Neuron (in vitro differentiated cells): ENCODE measurements at regions not wholly inside any gene's neighbourhood (a gene's known extent, or its start where the extent isn't known, plus 50 kb on each side); places are given as distances from the start of the nearest gene placed in this dataset.
"Not testable (repeated sequence)": the region's sequence is repeated elsewhere in the genome, so short reads cannot be mapped to it uniquely, and the experiment has no call there.

Experiments
- H2AFZ ChIP-seq: one replicate; pipeline ENCODE4 v1.6.1; 2013; ENCODE audit warnings: low read depth, mild to moderate bottlenecking, inconsistent platforms, low read length, moderate library complexity
- H3K27me3 ChIP-seq: one replicate; pipeline ENCODE4 v1.6.1; 2013; ENCODE audit warnings: low read length; ENCODE audit not compliant: insufficient read depth
- H3K36me3 ChIP-seq: one replicate; pipeline ENCODE4 v1.6.1; 2013; ENCODE audit warnings: low read length; ENCODE audit not compliant: insufficient read depth
- H3K4me1 ChIP-seq: one replicate; pipeline ENCODE4 v1.6.1; 2013; ENCODE audit warnings: low read length; ENCODE audit not compliant: insufficient read depth
- H3K4me3 ChIP-seq: 2 replicates; pipeline ENCODE4 v1.5.1; 2013; ENCODE audit warnings: mild to moderate bottlenecking, low read length, moderate library complexity
- H3K9me3 ChIP-seq: one replicate; pipeline ENCODE4 v1.6.1; 2013; ENCODE audit warnings: low read length

- Histone ChIP-seq H3K4me1 (peaks cover 8% of the 10 kb centered on the region), H2AFZ (peak overlapping the region; percentile 72), H3K9me3 (no peaks in the 10 kb centered on the region), H3K4me3 (no peak overlapping the region), H3K27me3 (no peaks in the 10 kb centered on the region), H3K36me3 (no peaks in the 10 kb centered on the region)
Observed at GRCh38 chr2:37766106-37766505, 94.7 kb upstream of the CDC42EP3 start.

DNA sequence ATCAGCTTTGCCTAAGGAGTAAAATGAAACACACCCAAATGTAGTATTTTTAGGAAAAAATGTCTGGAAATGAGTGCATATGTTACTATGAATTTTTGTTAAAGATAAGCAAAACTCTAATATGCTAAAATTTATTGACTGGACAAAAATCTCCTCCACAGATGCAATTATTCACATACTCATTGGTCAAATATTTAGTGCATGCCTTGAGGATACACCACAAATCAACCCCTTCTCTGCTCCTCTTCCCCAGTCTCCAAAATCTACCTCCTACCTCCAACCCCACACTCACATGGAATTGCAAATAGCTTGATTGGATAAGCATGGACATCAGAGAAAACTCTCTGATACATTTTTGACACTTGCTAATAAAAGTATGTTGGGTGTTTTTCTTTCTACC, 95.6 kb upstream of the CDC42EP3 start:
- Histone ChIP-seq H3K27me3 (no peaks in the 10 kb centered on the region), H3K9me3 (no peaks in the 10 kb centered on the region), H3K36me3 (no peaks in the 10 kb centered on the region), H3K4me1 (peaks cover 8% of the 10 kb centered on the region), H2AFZ (no peak overlapping the region), H3K4me3 (no peak overlapping the region)

DNA sequence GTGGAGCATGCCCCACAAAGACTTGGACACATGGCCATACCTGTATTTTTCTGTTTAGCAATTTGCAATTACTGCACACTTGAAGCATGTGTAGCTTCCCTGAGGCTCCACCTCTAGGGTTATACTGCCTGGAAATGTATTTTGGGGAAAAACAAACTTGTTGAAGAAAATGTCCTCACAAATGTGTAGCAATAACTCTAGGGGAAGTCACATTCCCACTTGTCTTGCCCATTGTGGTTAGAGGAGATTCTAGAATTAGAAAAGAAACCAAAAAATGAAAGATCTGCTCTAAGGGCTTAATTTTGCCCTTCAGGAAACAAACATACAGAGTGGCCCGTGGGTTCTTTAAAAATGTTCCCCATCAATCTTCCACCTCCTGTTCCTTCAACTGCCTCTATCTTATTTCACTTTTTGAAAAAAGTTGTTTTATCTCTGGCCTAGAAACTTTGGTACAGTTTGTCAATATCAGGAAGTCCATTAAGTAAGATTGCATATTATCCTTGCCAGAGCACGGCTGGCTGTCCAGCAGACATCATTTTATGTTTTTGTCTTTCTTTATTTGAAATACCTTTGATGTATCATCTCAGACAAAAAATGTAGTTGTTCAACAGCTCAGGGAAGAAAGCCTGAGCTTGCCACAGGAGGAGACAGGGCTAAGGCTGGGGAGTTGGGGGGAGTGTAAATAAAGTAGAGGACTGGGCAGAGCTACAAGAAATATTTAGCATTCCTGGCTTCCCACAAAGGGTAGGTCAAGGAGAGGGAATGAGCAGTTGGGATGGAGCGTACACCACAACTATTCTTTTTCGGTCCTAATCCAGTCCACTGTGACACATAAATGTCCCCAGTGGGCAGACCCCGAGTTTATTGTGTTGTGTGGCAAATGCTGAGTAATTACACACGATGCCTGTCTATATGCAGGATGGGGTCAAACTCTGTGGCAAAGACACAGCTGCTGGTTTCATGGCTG, 96.8 kb upstream of the CDC42EP3 start:
- H2AFZ ChIP-seq, result no peak overlapping the region
- no peak overlapping the region for H3K4me3 ChIP-seq
- no peaks in the 10 kb centered on the region for H3K27me3 ChIP-seq
- peaks cover 12% of the 10 kb centered on the region for H3K4me1 ChIP-seq
- no peaks in the 10 kb centered on the region for H3K9me3 ChIP-seq
- H3K36me3 ChIP-seq, result no peaks in the 10 kb centered on the region

- Histone ChIP-seq H2AFZ (no peak overlapping the region), H3K9me3 (no peaks in the 10 kb centered on the region), H3K27me3 (no peaks in the 10 kb centered on the region), H3K4me3 (no peak overlapping the region), H3K4me1 (peaks cover 18% of the 10 kb centered on the region), H3K36me3 (no peaks in the 10 kb centered on the region)
Observed at GRCh38 chr2:37769551-37769950, 98.1 kb upstream of the CDC42EP3 start.

DNA sequence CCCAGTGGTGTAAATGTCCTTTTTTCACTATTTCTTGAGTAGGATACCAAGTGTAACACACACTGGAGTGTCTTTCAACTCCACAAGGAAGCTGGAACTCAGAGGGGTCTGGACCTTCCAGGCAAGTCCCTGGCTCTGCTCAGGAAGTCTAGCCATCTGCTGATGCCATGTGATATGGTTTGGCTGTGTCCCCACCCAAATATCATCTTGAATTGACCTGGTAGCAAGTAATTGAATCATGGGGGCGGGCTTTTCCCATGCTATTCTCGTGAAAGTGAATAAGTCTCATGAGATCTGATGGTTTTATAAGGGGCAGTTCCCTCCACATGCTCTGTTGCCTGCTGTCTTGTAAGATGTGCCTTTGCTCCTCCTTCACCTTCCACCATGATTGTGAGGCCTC, 99.4 kb upstream of the CDC42EP3 start:
- peaks cover 18% of the 10 kb centered on the region for H3K4me1 ChIP-seq
- no peak overlapping the region for H2AFZ ChIP-seq
- H3K4me3 ChIP-seq, result no peak overlapping the region
- H3K27me3 ChIP-seq, result no peaks in the 10 kb centered on the region
- H3K9me3 ChIP-seq, result no peaks in the 10 kb centered on the region
- H3K36me3 ChIP-seq, result no peaks in the 10 kb centered on the region

DNA sequence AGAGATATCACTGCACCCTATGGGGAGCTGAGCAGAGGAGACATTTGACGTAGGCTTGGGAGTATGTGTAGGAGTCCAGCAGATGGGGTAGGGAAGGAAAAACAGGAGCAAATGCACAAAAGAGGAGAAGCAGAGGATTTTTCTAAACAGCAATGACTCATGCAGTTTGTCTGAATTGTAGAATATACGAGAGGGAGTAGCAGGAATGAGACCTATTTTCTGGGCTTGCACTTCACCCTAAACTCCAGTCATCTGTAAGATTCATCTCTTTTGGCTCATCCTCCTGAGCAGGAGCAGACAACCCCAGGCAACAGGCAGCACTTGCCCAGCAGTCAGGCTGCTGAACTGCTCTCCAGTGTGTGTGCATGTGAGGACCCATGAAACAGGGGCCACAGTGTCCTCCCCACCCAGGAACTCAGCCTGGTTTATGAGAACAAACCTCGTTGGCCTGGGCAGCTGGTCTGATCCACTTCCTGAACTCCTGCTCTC, 100.2 kb upstream of the CDC42EP3 start:
- Histone ChIP-seq H2AFZ (no peak overlapping the region), H3K4me1 (peaks cover 13% of the 10 kb centered on the region), H3K27me3 (no peaks in the 10 kb centered on the region), H3K9me3 (no peaks in the 10 kb centered on the region), H3K36me3 (no peaks in the 10 kb centered on the region), H3K4me3 (no peak overlapping the region)

DNA sequence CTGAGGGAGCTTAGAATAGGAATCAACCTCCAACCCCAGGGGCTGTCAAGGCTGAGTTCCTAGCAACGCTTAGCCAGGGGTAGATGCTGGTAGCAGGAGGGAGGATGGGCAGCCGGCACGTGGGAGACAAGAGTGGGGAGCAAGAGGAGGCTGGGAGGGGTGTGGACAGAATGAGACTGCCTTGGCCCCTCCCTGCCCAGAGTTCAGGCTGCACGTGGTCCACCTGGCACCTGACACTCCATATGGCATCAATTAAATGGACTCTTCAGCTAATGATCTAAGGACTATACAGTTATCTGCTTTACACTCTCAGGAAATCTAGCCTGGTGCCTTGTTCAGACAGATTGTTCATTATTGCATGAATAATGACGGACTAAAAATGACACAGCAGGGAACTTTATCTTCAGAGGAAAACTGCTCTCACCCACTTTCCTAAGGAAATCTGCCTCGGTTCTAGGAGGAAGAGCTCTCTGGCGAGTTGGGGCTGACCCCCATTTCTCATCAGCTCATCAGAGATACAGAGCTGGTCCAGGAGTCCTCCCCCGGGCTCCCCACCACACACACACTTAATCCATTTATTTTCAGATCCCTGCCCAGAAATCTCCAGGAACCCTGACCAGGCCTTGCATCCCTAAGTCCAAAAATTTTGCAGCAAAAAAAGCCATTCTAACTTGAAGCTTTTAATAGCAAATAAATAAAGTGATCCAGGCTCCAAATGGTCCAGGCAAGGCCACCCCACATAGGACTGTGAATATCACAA, 102.1 kb upstream of the CDC42EP3 start:
- Histone ChIP-seq H3K27me3 (no peaks in the 10 kb centered on the region), H3K4me1 (peaks cover 11% of the 10 kb centered on the region), H3K9me3 (no peaks in the 10 kb centered on the region), H3K4me3 (no peak overlapping the region), H3K36me3 (no peaks in the 10 kb centered on the region), H2AFZ (no peak overlapping the region)

GRCh38 chr2:37774171-37774944, 102.9 kb upstream of the CDC42EP3 start:
- not testable (repeated sequence) for H3K27me3 ChIP-seq, H3K4me3 ChIP-seq, H3K9me3 ChIP-seq, H2AFZ ChIP-seq, H3K36me3 ChIP-seq
- H3K4me1 ChIP-seq, result peaks cover 10% of the 10 kb centered on the region

- Histone ChIP-seq H3K4me1 (peaks cover 10% of the 10 kb centered on the region), H2AFZ (no peak overlapping the region), H3K9me3 (no peaks in the 10 kb centered on the region), H3K36me3 (no peaks in the 10 kb centered on the region), H3K4me3 (no peak overlapping the region), H3K27me3 (no peaks in the 10 kb centered on the region)
Observed at GRCh38 chr2:37774976-37775907, 103.8 kb upstream of the CDC42EP3 start.

DNA sequence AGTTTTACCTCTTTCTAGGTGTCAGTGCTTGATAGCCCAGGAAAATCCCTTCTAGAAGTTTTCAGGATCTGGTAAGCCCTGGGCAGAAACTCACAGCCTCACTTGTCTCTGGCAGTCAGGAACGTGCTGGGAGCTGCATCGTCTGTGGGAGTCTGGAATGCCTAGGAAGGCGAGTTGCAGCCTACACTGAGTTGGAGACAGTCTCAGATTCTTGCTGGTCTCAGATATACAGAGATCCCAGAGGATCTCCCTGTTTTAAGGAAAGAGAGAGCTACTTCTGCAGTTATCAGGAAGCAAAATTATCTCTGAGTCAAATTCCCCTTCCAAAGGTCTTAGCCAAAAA, 104.4 kb upstream of the CDC42EP3 start:
- H3K9me3 ChIP-seq, result no peaks in the 10 kb centered on the region
- no peaks in the 10 kb centered on the region for H3K27me3 ChIP-seq
- H3K4me1 ChIP-seq, result peaks cover 10% of the 10 kb centered on the region
- no peak overlapping the region for H3K4me3 ChIP-seq
- H3K36me3 ChIP-seq, result no peaks in the 10 kb centered on the region
- H2AFZ ChIP-seq, result no peak overlapping the region

GRCh38 chr2:37776487-37776886, 105.0 kb upstream of the CDC42EP3 start:
- Histone ChIP-seq H3K9me3 (no peaks in the 10 kb centered on the region), H3K27me3 (no peaks in the 10 kb centered on the region), H3K4me3 (no peak overlapping the region), H2AFZ (no peak overlapping the region), H3K36me3 (no peaks in the 10 kb centered on the region), H3K4me1 (peaks cover 10% of the 10 kb centered on the region)

DNA sequence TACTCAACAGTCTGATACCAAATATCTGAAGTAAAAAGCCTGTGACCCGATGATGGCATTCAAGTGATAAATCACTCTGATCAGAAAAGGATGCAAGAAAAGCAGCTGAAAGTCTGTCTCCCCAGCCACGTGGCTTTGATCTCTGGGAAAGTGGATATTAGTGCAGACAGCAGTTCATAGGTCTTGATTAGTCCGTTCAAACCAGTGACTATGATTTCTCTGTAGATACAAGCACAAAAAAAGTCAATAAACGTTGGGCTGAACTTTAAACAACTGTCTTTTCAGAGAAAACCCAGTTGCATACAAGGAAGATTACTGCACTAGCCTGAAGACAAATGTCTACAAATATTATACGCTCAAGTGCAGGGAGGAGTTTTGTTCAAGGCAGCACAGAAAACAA, 107.7 kb upstream of the CDC42EP3 start:
- Histone ChIP-seq H2AFZ (no peak overlapping the region), H3K4me1 (no peaks in the 10 kb centered on the region), H3K36me3 (no peaks in the 10 kb centered on the region), H3K9me3 (no peaks in the 10 kb centered on the region), H3K4me3 (no peak overlapping the region), H3K27me3 (no peaks in the 10 kb centered on the region)
